H1 (cell line): ENCODE measurements at regions not wholly inside any gene's neighbourhood (a gene's known extent, or its start where the extent isn't known, plus 50 kb on each side); places are given as distances from the start of the nearest gene placed in this dataset.

Experiments
- GABPA ChIP-seq: IDR thresholded peaks from 2 replicates; pipeline ENCODE4 v1.6.1; 2011; ENCODE audit warnings: mild to moderate bottlenecking, low read length, moderate library complexity, borderline replicate concordance; ENCODE audit not compliant: insufficient read depth
- SP4 ChIP-seq: IDR thresholded peaks from 2 replicates; pipeline ENCODE4 v1.6.1; 2012; ENCODE audit warnings: low read length, inconsistent platforms
- TF ChIP-seq, protein P1 (sequence below): fragments of 300-600 bp; sonication (generic); IDR thresholded peaks from 2 replicates; pipeline ENCODE4 v1.7.1; 2012; ENCODE audit warnings: low read length, moderate library complexity, mild to moderate bottlenecking, inconsistent platforms; ENCODE audit not compliant: insufficient replicate concordance

DNA sequence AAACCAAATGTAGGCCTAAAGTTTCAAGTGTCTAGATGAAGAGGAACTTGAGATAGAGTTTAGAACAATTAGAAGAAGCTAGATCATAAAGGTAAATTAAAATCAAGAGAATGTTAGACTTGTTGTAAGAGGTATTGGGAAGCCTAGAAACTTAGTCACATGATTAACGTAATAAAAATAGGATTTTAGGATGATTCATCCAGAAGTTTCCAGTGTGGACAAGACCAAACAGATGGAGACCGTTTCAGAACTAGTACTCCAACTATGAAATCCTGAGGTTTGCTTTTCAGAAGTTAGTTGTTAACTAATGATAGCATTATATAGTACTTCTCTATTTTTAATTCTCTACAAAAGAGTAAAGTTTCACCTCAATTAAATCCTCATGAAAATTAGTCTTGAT, 104.9 kb downstream of the MZT1 start (continued):
- TF ChIP-seq, protein P1, sequence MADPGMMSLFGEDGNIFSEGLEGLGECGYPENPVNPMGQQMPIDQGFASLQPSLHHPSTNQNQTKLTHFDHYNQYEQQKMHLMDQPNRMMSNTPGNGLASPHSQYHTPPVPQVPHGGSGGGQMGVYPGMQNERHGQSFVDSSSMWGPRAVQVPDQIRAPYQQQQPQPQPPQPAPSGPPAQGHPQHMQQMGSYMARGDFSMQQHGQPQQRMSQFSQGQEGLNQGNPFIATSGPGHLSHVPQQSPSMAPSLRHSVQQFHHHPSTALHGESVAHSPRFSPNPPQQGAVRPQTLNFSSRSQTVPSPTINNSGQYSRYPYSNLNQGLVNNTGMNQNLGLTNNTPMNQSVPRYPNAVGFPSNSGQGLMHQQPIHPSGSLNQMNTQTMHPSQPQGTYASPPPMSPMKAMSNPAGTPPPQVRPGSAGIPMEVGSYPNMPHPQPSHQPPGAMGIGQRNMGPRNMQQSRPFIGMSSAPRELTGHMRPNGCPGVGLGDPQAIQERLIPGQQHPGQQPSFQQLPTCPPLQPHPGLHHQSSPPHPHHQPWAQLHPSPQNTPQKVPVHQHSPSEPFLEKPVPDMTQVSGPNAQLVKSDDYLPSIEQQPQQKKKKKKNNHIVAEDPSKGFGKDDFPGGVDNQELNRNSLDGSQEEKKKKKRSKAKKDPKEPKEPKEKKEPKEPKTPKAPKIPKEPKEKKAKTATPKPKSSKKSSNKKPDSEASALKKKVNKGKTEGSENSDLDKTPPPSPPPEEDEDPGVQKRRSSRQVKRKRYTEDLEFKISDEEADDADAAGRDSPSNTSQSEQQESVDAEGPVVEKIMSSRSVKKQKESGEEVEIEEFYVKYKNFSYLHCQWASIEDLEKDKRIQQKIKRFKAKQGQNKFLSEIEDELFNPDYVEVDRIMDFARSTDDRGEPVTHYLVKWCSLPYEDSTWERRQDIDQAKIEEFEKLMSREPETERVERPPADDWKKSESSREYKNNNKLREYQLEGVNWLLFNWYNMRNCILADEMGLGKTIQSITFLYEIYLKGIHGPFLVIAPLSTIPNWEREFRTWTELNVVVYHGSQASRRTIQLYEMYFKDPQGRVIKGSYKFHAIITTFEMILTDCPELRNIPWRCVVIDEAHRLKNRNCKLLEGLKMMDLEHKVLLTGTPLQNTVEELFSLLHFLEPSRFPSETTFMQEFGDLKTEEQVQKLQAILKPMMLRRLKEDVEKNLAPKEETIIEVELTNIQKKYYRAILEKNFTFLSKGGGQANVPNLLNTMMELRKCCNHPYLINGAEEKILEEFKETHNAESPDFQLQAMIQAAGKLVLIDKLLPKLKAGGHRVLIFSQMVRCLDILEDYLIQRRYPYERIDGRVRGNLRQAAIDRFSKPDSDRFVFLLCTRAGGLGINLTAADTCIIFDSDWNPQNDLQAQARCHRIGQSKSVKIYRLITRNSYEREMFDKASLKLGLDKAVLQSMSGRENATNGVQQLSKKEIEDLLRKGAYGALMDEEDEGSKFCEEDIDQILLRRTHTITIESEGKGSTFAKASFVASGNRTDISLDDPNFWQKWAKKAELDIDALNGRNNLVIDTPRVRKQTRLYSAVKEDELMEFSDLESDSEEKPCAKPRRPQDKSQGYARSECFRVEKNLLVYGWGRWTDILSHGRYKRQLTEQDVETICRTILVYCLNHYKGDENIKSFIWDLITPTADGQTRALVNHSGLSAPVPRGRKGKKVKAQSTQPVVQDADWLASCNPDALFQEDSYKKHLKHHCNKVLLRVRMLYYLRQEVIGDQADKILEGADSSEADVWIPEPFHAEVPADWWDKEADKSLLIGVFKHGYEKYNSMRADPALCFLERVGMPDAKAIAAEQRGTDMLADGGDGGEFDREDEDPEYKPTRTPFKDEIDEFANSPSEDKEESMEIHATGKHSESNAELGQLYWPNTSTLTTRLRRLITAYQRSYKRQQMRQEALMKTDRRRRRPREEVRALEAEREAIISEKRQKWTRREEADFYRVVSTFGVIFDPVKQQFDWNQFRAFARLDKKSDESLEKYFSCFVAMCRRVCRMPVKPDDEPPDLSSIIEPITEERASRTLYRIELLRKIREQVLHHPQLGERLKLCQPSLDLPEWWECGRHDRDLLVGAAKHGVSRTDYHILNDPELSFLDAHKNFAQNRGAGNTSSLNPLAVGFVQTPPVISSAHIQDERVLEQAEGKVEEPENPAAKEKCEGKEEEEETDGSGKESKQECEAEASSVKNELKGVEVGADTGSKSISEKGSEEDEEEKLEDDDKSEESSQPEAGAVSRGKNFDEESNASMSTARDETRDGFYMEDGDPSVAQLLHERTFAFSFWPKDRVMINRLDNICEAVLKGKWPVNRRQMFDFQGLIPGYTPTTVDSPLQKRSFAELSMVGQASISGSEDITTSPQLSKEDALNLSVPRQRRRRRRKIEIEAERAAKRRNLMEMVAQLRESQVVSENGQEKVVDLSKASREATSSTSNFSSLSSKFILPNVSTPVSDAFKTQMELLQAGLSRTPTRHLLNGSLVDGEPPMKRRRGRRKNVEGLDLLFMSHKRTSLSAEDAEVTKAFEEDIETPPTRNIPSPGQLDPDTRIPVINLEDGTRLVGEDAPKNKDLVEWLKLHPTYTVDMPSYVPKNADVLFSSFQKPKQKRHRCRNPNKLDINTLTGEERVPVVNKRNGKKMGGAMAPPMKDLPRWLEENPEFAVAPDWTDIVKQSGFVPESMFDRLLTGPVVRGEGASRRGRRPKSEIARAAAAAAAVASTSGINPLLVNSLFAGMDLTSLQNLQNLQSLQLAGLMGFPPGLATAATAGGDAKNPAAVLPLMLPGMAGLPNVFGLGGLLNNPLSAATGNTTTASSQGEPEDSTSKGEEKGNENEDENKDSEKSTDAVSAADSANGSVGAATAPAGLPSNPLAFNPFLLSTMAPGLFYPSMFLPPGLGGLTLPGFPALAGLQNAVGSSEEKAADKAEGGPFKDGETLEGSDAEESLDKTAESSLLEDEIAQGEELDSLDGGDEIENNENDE, result no peak
- TF ChIP-seq SP4 (no peak), GABPA (no peak)
- TF ChIP-seq, all 59 proteins: peak for 0
